Ovary (tissue), 7 donors: ENCODE measurements at regions not wholly inside any gene's neighbourhood (a gene's known extent, or its start where the extent isn't known, plus 50 kb on each side); places are given as distances from the start of the nearest gene placed in this dataset.

ENCODE experiments used
- DNase-seq, 5 donors: peaks; one replicate each; pipeline ENCODE4 v3.0.0-alpha.2; 2019 to 2020
- H3K27ac ChIP-seq, 2 donors: fragments of 200-600 bp; one replicate each; pipeline versions ENCODE4 v1.5.1 to v1.8.0; 2019 to 2022
- H3K27me3 ChIP-seq: fragments of 200-600 bp; one replicate; pipeline ENCODE4 v1.8.0; 2022
- H3K36me3 ChIP-seq: fragments of 200-600 bp; sonication (generic); one replicate; pipeline ENCODE4 v1.5.1; 2019
- H3K4me1 ChIP-seq: one replicate; pipeline ENCODE4 v1.8.1; 2013; ENCODE audit warnings: mild to moderate bottlenecking, moderate library complexity; ENCODE audit not compliant: insufficient read depth
- H3K4me3 ChIP-seq: fragments of 200-600 bp; sonication (generic); one replicate; pipeline ENCODE4 v1.5.1; 2017
- H3K9me3 ChIP-seq, 2 donors: fragments of 200-600 bp in 1 of 2; sonication (generic) in 1 of 2; one replicate each; pipeline versions ENCODE4 v1.5.1 to v1.8.1; 2013 to 2019; ENCODE audit warnings: mild to moderate bottlenecking in 1 of 2, moderate library complexity in 1 of 2
- CTCF ChIP-seq, 3 donors: fragments of 450-650 bp in 2 of 3; fragments of 200-600 bp in 1 of 3; IDR thresholded peaks; one replicate each; pipeline versions ENCODE4 v1.5.1 to v1.8.0; 2016 to 2022; ENCODE audit warnings: antibody characterized with exemption in 3 of 3, mild to moderate bottlenecking in 1 of 3
- EP300 ChIP-seq: sonication (generic); formaldehyde crosslinking; IDR thresholded peaks from one replicate; pipeline ENCODE4 v1.6.1; 2017; ENCODE audit warnings: antibody characterized with exemption
- POLR2A ChIP-seq: fragments of 450-650 bp; IDR thresholded peaks from one replicate; pipeline ENCODE4 v1.6.1; 2017; ENCODE audit warnings: antibody characterized with exemption, mild to moderate bottlenecking, moderate library complexity
- WGBS, 3 donors: extraction: QIAGEN DNeasy Blood & Tissue Kit in 1 of 3; methylation state at CpG; one replicate each; pipeline versions ENCODE4 v1.1.5 to v1.1.7; 2013 to 2017; 5-methylcytosine and 5-hydroxymethylcytosine counted together
- intact Hi-C, 4 donors: fragments of 100-400 bp; cut with DNase I; formaldehyde crosslinking; loops; one replicate each; pipeline versions ENCODE4 v1.11.0 to v1.15.1; 2022 to 2023
- donor health status: DM: no; HTN: no; CAD: no; lungs with moderate emphysema.
- donor health status: DM: no; HTN: no; CAD: no.
- donor health status: Bipolar disorder and iron deficiency.
- donor health status: DM: no; HTN: no; CAD: no.
- donor health status: DM: yes; HTN: yes; CAD: no.

DNA sequence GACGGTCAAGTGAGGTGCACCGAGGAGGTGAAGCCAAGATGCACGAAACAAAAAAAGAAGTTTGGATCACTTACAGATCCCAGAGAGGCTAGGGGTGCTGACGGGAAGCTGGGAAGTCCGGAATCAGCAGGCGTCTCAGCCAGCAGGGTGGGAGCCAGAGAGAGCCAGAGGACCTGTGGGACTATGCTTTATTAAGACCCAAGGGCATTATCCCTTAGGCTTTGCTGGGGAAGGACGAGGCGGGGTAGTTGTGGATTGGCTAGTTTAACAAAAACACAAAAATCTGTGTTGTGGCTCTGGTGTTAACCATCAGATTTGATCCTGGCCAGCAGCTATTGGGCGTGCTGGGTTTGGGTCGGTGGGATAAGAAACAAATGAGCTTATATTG lies 427.1 kb downstream of the DYNC2H1 start:
- Histone ChIP-seq H3K4me3 (no peak overlapping the region), H3K27ac (no peak overlapping the region), H3K27me3 (no peaks in the 10 kb centered on the region), H3K9me3 (no peaks in the 10 kb centered on the region), H3K4me1 (peaks cover 2% of the 10 kb centered on the region), H3K36me3 (no peaks in the 10 kb centered on the region)
- TF ChIP-seq POLR2A = no peak
- TF ChIP-seq EP300 = no peak
- no peak for TF ChIP-seq CTCF (IDR thresholded peaks at IDR 0.05)
- no peak for DNase-seq
- 70 to 80% (median 76%) methylated on average over 10 of the region's 10 CpGs for WGBS, 3 donors
- intact Hi-C loops = no loop called here

DNA sequence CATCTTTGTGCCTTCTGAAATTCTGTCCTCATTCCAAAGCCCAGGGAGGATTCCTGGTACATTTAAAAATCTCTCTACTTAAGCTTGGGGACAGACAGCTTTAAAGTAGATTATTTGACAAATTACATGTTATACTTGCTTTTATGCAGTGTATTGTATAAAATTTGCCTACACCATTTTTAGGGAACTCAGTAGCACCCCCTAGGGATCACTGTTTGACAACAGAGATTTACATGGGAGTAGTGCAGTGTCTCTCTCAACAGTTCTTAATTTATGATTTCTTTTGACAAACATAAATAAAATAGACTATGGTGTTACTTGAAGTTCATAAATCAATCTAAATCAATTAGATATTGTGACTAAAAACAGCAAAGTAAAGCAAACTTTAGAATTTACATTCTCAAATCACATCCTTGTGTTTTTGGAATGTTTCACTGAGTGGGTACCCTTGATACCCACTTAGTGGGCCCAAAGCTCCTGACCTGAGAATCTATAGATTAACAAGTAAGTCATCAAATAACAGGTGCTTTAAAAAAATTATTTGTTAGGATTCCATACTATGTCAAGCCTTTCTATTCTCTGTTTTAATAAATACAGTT lies 428.8 kb downstream of the DYNC2H1 start:
- H3K9me3 ChIP-seq = no peaks in the 10 kb centered on the region
- TF ChIP-seq POLR2A (no peak), EP300 (no peak)
- no peak for DNase-seq
- peaks cover 2% of the 10 kb centered on the region for H3K4me1 ChIP-seq
- H3K27ac ChIP-seq = no peak overlapping the region
- no peaks in the 10 kb centered on the region for H3K27me3 ChIP-seq
- no peak overlapping the region for H3K4me3 ChIP-seq
- no peaks in the 10 kb centered on the region for H3K36me3 ChIP-seq
- intact Hi-C loops = no loop called here

- no peak overlapping the region for H3K27ac ChIP-seq
- peaks cover 2% of the 10 kb centered on the region for H3K4me1 ChIP-seq
- no peak for TF ChIP-seq POLR2A
- TF ChIP-seq CTCF (IDR thresholded peaks at IDR 0.05) = no peak
- TF ChIP-seq EP300 = no peak
- no peaks in the 10 kb centered on the region for H3K9me3 ChIP-seq
- no peaks in the 10 kb centered on the region for H3K27me3 ChIP-seq
- no peak overlapping the region for H3K4me3 ChIP-seq
- intact Hi-C loops = no loop called here
- H3K36me3 ChIP-seq = no peaks in the 10 kb centered on the region
- no peak for DNase-seq
These were observed 429.9 kb downstream of the DYNC2H1 start for GRCh38 chr11:103539166-103539565.

DNA sequence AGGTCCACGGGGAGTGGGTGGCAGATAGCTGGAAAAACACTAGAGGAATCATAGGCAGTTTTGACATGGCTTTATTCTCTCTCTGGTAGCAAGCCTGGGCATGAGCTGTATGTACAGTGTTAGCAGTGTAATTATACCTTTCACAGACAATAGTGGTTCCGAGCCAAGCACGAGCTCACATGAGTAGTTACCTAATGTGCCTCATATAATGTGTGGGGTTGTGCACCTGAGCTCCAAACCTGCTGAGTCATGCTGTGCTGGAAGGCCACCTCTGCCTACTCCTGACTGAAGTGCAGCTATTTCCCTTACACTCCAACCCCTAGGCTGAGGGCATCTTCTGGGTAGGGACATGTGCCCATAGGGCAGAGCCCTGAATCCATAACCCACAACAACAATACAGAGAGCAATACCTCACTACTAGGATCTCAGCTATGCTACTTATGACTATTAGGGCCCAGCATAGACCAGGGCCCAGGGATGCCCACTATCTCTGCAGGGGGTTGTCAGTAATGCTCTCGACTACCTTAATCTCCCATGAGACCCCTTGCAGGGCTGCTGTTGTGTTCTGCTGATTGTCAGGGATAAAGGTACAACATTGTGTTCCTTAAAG lies 432.1 kb downstream of the DYNC2H1 start:
- Histone ChIP-seq H3K4me1 (peaks cover 2% of the 10 kb centered on the region), H3K9me3 (no peaks in the 10 kb centered on the region), H3K36me3 (no peaks in the 10 kb centered on the region), H3K27ac (no peak overlapping the region), H3K27me3 (no peaks in the 10 kb centered on the region), H3K4me3 (no peak overlapping the region)
- no peak for TF ChIP-seq POLR2A
- TF ChIP-seq CTCF (IDR thresholded peaks at IDR 0.05) = no peak
- no peak for TF ChIP-seq EP300
- DNase-seq = no peak
- WGBS, 3 donors = 81 to 98% (median 82%) methylated on average over 4 of the region's 4 CpGs
- intact Hi-C loops = no loop called here

GRCh38 chr11:103542851-103543250 lies 433.6 kb downstream of the DYNC2H1 start:
- H3K27me3 ChIP-seq = no peaks in the 10 kb centered on the region
- intact Hi-C loops = no loop called here
- DNase-seq = no peak
- TF ChIP-seq EP300 = no peak
- TF ChIP-seq POLR2A = no peak
- TF ChIP-seq CTCF (IDR thresholded peaks at IDR 0.05) = no peak
- no peaks in the 10 kb centered on the region for H3K36me3 ChIP-seq
- no peaks in the 10 kb centered on the region for H3K4me1 ChIP-seq
- no peak overlapping the region for H3K27ac ChIP-seq
- 93 to 94% (median 93%) methylated on average over 3 of the region's 3 CpGs for WGBS, 3 donors
- no peaks in the 10 kb centered on the region for H3K9me3 ChIP-seq
- no peak overlapping the region for H3K4me3 ChIP-seq
